ENCODE measurements at regions not wholly inside any gene's neighbourhood (a gene's known extent, or its start where the extent isn't known, plus 50 kb on each side); places are given as distances from the start of the nearest gene placed in this dataset.

DNA sequence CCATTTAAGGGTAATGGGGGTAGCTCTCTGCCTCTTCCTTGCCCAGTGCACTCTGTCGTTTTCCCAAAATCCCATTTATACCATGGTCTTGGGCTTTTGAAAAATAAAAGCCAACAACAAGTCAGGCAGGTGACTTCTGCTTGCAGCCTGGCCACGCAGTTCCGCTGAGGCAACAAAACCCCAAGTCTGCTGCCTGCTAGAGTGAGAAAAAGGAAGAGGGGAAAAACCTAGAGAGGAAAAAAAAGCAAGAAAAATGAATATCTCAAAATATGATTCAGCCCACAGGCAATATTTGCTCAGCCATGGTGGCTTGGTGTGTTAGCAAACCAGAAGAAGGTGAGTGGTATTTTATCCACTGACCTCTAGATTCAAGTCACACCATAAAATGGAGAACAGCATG is 148.2 kb upstream of the FSTL4 start:
- DNase-seq = no peak

DNA sequence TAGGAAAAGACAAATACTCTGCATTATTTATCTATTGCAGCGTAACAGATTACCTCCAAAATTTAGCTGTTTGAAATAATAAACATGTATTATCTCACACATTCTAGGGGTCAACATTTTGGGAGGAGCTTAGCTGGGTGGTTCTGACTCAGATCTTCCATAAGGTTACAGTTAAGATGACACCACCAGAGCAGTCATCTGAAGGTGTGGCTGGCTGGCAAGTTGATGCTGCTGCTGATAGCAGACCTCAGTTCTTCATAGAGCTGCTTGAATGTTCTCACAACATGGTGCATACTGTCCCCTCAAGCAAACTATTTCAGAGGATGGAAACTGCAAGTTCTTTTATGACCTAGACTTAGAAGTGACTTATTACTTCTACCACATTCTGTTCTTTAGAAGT is 146.3 kb upstream of the FSTL4 start:
- no peak for DNase-seq

DNA sequence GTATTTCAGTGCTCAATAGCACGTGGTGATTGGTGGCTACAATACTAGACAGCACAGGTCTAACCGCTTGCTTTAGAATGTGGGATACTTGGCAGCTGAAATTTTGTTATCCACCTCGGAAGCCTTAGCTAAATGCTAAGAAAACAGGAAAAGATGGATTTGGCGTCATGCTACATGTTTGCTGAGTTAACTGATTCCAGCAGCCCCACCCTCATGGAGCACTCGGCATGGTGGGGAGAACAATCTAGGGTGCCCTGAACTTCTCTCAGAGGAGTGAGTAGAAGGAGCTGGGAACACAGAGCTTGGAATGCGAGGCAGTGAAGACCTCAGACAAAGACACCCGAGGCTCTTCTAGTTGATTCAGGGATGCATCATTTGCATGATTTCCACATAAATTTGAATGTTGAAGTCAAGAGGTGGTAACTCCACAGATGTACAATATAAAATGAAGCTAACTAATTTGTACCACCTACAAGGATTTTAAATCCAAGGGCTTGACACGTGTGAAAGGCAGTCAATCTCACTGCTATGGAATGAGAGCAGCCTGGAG is 145.1 kb upstream of the FSTL4 start:
- no peak for DNase-seq

DNA sequence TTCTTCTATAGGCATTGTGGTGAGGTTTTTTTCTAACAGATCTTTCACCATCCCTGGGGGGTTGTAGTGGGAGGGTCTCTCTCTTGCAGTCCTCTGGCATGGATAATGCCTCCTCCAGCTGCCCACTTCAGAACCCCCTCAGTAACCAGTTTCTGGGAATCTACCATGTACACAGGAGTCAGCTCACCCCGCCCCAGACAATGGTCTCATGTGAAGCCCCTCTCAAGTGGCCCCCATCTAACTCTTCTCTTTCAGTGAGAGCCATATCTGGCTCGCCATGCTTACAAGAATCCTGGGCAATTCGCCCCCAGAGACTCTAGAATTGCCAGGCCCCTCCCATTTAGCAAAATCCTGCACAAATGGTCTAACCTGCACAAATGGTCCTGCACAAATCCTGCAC is 144.4 kb upstream of the FSTL4 start:
- no peak for DNase-seq

- DNase-seq = no peak
Measured at GRCh38 chr5:133756036-133756435, 143.7 kb upstream of the FSTL4 start.

- peak; percentile 12 for DNase-seq
Measured at GRCh38 chr5:133754575-133755169, 142.3 kb upstream of the FSTL4 start.

DNA sequence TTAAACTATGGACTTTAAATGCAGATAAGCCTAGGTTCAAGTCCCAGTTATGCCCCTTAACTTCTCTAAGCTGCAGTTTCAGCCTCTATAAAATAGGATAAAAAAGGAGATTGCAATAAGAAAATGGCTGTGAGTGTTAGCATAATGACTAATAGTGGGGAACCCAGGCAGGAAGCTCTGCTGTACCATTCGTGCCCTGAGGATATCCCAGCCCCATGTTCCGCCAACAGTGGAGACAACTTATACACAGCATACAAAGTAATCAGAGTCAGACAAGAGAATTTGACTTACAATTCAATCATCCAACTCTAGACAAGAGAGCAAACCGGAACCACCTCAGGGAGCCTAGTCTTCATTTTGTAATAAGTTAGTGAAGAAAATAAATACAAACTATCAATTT is 141.5 kb upstream of the FSTL4 start:
- no peak for DNase-seq

GRCh38 chr5:133751846-133752245 is 139.5 kb upstream of the FSTL4 start:
- DNase-seq = no peak

GRCh38 chr5:133751421-133751820 is 139.1 kb upstream of the FSTL4 start:
- DNase-seq = no peak

- DNase-seq = no peak
Measured at GRCh38 chr5:133750856-133751255, 138.5 kb upstream of the FSTL4 start.

DNA sequence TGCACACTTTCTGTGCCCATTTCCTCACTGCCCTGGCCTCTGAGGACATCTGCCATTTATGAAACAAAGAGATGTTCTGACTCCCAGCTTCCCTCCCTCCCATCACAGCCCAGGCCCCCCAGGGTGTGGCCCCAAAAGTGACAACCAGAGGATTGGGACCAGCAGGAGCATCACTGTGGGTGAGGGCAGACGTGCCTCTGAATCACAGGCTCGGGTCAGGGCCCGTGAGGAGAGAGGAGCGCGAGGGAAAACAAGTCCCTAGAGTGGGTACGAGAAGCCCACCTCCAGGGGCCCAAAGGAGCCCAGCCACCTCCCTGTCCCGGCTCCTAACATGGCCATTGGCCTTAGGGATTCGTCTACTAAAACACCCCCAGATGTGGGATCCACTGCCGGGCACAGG is 138.0 kb upstream of the FSTL4 start:
- DNase-seq = no peak

DNA sequence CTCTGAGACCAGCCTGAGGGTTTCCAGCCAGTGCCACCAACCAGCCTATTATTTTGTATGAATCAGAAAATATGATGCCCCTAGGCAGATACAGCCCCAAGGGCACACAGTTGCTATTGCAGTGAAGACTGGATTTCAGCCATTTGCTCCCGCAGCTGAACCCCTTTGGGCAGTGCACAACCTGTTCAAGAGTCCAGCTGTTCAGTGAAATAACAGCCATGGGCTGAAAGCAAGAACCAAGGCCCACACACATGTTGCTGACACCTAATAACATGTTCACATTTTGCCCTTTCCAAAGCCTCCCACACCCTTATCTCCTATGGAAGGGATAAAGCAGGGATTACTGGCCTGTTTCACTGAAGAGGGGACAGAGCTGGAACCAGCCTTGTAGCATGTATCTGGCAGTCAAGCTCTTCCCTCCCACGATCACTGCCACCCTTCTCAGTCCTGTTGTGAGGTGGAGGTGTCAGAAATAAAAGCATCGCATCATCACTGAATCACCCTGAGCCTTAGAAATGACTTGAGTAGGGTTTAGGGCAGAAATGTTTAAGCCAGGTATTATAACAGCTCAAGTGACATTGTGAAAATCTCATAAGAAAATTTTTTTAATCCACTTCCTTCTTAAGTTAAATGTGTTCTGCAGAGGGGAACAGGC is 137.1 kb upstream of the FSTL4 start:
- DNase-seq = no peak

GRCh38 chr5:133746834-133747233 is 134.5 kb upstream of the FSTL4 start:
- no peak for DNase-seq

DNA sequence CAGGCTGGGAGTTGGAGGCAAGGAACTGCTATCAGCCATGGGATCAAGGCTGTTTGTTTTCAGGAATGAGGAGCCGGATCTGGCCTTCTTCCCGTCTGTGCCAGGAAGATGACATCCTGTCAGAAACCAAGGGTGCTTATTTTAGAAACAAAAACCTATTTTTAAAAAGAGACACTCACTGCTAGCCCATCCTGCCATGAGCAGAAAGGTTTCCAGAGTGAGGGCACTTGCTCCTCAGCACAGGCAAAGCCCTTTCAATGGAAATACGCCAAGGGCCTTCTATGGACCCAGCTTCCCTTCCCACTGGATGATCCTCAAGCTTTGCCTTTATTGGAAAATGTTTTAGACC is 132.6 kb upstream of the FSTL4 start:
- no peak for DNase-seq

DNA sequence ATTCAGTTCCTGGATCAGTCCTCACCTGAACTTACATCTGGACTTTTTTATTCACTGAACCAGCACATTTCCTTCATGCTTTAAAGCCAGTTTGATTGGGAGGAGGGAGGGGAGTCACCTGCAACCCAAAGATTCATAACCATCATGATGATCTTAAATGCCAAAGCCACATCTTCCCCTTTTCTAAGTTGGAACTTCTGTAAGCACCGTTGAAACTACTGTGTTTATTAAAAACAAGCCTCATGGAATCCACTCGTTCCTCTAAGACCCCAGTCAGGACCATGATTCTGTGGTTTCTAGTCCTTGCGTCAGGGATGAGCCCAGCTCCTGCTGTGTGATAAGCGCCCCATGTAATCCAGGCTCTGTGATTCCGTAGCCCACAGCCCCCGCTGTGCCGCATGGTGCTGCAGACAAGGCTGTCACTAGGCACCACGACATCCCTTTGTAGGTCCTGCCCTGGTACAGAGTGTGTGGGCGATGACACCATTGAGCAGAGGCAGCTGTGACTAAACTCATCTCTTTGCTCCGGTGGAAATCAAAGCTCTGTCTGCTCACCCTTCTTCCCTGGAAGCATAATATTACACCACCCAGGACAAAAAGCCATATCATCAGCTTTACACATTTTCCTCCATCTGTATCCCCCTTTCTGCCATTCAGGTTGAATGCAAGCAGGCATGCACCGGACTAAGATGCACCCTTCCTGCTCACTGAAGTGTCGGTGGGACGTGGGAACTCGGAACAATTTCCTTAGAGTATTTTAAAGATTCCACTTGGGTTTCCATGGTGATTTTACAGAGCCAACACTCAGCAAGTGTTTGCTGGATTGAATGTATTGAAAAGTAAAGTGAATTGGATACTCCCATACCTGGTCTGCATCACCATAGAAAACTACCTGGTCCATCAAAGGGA is 132.0 kb upstream of the FSTL4 start:
- no peak for DNase-seq

DNA sequence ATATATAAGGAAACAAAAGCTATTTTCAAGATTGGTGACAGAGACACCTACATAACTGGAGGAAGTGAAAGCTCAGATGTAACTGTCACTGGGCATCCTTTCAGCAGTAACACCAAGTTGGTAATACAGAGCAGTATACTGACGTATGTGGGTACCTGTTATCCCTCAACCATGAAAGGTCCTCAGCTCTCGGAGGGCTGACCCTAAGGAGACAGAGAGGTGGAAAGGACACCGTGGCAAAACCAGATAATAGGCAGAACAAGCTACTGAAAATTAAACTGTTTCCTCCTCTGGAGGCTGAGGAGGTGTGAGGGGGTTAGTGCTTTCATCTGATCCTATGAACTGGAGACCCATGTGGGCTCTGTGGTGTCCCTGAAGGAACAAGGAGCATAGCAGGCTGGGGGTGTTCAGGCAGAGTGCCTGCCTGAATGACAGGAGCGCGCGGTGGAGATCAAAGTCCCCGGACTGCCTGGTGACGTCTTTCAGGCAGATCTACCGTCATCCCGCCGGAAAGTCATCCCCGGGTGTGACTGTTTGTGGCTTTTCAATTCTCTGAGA is 130.2 kb upstream of the FSTL4 start:
- DNase-seq = no peak

DNA sequence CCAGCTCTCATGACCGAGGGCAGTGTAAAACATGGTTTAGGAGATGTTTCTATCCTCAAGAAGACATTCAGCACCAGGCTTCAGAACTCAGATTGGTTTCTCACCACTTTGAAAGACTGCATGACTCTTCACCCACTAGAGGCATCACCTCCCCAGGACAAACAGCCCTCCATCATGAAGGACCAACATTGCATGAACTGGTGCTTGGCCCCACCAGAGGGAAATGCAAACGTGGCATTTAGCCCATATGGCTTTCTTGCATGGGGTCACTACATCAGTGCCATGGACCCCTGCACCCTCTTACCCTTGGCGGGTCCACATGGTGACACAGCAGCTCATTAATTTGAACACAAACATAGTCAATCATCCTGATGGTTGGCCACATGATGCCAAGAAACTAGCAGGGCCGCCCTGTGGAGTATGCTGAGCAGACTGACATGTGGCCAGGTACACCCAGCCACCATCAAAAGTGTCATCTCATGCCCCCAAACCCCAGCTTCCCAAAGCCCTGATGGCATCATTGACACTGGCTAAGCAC is 129.5 kb upstream of the FSTL4 start:
- DNase-seq = no peak

DNA sequence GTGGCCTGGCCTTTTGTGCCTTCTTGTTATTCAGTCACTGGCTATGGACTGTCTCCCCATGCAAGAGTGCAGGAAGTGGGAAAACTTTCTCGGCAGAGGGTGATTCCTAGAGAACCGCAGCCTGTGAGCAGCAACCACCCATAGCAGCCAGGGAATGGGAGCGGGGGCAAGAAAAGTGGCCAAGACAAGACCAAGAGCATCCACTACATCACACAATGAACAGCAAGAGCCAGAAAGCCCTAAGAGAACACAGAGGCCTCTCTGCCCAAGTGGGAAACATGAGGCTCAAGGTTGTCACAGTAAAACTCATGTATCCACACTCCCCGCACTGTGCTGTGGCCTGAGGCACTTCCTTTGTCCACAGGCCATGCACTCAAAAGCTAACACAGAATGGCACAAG is 129.1 kb upstream of the FSTL4 start:
- no peak for DNase-seq

GRCh38 chr5:133739181-133739780 is 126.9 kb upstream of the FSTL4 start:
- DNase-seq = no peak

GRCh38 chr5:133738271-133738670 is 125.9 kb upstream of the FSTL4 start:
- DNase-seq = no peak

- no peak for DNase-seq
Measured at GRCh38 chr5:133736512-133736911, 124.2 kb upstream of the FSTL4 start.

DNA sequence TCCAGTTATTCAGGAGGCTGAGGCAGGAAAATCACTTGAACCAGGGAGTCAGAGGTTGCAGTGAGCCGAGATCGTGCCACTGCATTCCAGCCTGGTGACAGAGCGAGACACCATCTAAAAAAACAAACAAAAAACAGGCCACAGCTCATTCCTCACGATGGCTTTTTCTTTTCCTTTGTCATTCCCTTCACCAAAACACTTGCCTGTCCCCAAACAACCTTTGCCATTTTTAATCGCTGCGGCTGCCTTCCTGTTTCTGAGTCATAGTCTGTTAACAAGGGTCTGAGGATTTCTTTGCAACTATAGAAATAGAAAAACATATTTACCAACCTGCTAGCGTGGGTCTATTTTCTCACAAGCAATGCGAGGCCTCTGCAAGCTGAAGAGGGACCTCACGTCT is 123.0 kb upstream of the FSTL4 start:
- DNase-seq = peak; percentile 17

- no peak for DNase-seq
Measured at GRCh38 chr5:133734916-133735315, 122.6 kb upstream of the FSTL4 start.

Measured in HCEC 1CT (cell line).